ENCODE measurements at regions not wholly inside any gene's neighbourhood (a gene's known extent, or its start where the extent isn't known, plus 50 kb on each side); places are given as distances from the start of the nearest gene placed in this dataset.

DNA sequence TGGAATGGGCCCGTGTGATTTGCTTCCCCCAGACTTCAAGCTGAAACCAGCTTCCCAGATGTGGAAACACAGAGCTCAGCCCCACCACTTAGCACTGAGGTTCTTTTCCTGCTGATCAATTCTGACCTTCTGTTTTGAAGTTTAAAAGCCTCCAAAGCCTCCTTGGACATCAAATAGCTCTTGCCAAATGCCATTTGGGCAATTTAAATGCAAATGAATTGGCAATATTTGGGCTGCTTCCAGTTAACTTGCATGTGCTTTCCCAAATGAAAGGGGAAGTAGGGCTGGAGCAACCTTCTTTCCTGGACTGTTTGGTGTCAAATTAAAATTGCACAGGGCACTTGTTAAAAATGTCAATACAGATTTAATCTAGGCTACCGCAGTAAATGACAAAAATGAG lies 710.5 kb downstream of the TLR4 start:
- DNase-seq (ENCODE audit: low read depth in 3 of 3): no peak

DNA sequence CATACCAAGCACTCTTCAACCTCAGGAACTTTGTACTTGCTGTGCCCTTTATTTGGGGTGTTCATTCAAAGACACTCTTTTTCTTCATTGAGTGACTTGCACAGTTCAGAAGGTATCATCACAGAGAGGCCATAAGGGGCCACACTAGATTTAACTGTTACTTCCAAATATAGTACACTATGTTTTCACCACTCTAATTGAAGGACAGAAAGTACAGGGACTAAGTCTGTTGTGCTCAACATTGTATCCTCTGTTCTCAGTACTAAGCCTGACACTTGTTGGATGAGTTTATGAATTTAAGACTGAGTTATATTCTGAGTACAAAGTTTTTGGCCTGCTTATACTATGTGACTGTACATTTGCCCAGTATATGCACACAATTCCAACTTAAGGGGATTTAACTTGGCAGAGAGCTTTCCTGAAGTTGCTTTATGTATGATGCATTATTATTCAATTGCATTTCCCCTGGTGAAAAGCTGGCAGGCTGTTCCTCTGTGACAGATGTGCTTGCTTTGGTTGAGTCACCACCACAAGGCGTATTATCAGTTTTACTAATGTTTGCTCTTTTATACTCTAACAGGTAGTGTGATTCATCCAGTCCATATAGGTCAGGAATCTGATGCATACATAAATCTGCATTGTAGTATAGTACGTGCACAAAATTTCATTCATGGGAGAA lies 714.8 kb downstream of the TLR4 start:
- DNase-seq (ENCODE audit: low read depth in 3 of 3): no peak

DNA sequence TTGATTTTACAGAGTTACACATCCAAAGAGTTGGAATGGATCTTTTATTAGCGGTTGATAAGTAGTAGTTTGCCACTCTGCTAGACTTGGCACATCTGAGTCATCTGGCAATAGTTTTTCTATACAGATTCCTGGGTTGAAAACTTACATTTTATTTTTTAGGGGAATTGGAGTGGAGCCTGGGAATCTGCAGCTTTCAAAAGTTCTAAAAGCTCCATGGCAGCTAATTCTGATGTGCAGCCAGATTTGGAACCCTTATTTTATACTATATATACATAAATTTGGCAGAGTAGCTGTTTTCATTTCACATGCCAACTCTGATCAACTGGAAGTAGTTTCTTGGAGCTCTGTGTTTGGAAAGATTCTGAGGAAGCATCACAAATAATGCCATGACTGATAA lies 715.5 kb downstream of the TLR4 start:
- DNase-seq (ENCODE audit: low read depth in 3 of 3): no peak

DNA sequence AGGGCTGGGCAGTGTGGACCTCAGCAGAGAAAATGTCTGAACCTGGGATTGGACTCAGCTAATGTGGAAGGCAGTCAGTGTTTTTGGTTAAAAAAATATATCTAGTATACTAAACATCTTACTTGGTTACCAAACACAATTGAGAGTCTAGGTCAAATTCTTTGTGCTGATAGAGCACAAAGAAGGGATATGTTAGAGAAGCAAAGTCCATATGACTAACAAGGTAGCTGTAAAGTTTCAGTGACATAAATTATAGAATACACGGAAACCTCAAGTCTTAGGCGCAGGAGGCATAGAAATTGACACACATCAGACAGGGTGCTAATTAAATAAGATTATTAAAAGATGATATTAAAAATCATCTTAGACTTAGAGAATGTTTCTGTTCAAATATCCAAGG lies 718.3 kb downstream of the TLR4 start:
- no peak for DNase-seq (ENCODE audit: low read depth in 3 of 3)

DNA sequence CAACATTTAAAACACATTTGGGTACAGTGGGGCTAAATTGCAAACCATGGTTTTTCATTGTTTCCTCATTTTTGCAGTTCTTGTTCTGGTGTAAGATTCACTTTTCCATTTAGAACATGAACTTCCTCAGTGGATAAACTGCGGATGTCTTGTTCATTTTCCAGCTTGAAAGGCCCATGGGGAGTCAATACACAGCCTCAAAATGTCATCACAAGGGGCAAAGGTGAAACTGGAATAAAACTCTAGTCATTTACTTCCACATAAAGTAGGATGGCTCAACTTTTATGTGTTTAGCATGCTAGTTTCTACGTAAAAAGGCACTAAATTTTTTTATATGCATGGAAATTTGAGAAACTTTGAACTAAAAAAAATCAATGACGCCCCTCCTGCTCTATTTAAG lies 718.8 kb downstream of the TLR4 start:
- DNase-seq (ENCODE audit: low read depth in 3 of 3): no peak

DNA sequence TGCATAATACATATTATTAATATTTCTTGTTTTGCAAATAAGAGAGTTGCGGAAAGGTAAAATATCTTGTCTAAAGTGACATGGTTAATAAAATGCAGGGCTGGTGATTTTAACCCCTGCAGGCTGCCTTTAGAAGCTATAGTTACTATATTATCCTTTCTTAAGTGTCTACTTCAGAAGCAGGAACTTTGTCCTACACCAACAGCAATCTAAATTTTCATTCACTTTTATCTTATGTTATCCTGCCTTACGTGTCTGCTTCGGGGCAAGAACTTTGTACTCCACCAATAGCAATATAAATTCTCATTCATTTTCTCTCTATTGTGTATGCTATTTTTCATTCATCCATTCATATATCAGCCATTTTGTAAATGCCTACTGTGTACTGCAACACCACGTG lies 719.5 kb downstream of the TLR4 start:
- DNase-seq (ENCODE audit: low read depth in 3 of 3): no peak

DNA sequence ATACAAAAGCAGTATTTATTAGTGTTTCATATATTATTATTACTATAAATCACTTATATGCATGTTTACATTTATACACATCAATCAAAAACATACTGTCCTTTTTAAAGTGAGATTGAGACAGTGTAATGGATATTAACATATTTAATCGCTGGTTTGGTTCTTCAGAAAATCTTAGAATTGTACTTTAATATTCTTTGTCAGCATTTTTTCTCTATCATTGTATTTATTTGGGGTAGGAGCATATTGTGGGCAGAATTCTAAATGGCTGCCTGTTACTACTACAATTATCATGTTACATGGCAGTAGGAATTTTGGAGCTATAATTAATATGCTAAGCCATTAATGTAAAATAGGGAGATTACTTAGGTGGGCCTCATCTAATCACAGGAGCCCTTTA lies 722.6 kb downstream of the TLR4 start:
- no peak for DNase-seq (ENCODE audit: low read depth in 3 of 3)

DNA sequence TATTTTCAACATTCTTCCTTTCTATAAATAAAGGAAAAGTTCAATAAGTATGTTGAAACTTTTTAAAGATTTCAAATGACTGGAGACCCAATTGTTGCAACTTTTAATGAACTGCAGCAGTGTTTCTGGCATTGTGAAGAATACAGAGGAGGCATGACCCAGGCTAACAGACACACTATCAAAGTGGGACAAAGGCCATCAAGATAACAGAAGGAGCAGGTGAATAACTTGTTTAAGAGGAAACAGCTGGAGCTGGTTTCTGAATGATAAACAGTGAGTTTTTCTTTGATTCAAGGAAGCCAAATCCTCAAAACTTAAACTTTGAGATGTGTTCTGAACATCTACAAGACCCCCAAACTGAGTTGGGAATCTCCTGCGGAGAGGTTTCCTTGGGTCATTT lies 734.6 kb downstream of the TLR4 start:
- no peak for DNase-seq (ENCODE audit: low read depth in 3 of 3)

DNA sequence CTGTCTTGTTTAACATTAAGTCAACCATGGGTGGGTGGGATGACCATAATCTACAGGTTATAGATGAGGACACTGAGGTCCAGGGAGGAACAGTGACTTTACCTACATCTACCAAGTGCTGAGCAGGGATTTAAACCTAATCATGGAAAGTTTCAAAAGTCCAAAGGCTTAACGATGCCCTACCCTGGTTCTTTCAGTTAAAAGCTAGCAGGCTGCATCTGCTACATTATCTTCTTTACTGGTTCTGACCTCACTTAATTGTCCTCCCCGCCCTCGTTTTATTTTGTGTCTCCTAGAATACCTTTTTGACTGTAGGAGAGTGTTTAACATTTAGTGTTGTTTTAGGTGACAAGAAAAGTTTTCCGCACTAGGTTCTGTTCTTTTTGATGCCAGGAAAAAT lies 735.2 kb downstream of the TLR4 start:
- no peak for DNase-seq (ENCODE audit: low read depth in 3 of 3)

DNA sequence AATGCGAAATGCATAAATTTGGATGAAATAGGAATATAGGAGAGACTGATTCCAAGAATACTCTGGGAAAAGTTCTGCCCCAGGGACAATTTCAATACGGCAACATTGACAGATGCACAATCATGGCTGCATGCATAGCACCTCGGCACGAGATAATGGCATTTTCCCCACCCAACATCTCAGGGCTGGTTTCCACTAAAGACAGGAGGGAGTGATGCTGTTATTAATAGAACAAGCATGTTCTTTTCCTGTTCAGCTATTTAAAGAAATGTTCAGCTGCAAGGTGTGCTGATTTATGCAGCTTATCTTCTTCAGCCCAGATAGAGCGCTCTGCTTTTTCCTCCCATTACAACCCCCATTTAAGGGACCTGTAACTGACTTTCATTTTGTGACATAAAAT lies 740.2 kb downstream of the TLR4 start:
- no peak for DNase-seq (ENCODE audit: low read depth in 3 of 3)

DNA sequence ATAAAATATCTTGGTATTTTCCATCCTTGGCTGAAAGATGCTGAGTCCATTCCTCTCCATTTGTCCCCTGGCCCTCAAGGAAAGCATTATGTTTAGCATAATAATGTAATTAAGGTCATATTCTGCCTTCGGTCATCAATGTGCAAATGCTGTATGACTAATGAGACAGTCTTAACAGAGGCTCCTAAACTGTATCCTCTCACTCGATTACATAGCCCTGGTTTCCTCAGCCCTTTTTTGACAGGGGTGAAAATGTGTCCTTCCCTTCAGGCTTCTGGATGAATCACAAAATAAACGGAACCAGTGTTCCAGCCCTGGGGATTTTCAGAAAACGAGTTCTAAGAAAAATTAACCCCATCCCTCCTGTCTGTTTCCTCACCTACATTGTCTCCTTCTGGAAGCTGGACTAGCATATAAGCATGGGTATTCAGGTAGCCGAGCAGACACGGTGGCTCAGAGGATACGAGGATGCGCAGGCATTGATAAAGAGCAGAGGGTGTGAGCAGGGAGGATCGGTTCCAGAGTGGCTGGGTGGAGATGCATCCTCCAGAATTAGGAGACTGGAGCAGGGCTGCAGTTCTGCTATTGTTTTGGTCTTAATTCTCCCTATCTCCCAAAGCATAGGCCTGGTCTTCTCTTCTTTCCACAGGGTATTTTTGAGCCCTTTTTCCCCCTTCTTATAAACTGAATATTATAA lies 742.9 kb downstream of the TLR4 start:
- DNase-seq (ENCODE audit: low read depth in 3 of 3): no peak

DNA sequence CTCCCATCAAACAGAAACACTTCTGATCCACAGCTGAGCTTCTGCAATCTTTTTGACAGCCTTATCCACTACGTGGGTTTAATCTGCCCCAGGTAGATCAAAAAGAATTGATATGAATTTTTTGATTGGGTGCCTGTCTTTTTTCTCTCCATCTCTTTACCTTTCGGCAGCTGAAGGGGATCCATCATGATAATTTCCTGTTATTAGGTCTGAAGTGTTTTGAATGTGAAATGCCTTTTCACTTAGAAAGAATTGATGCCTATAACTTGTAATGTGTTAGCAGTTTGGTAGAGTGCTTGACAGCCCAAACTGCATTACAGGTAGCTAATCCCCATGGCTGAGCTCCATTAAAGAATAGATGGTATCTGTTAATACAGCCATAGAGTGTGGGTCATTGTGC lies 745.4 kb downstream of the TLR4 start:
- no peak for DNase-seq (ENCODE audit: low read depth in 3 of 3)

DNA sequence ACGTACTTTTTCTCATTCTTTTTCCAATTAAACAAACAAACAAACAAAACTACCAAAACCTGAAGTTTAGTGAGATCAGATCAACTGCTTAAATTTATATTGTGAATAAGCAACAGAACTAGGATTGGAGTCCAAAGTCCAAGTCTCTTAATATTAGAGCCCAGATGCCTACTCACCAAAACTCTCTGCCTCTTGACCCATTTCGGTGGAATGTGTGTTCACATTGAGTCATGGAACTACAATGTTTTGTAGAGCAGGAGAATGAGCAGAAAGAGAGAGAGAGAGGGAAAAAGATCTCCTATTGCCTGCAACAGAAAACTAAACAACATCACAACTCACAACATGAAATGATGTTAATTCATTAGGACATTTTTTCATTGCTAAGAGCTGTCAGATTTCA lies 751.1 kb downstream of the TLR4 start:
- no peak for DNase-seq (ENCODE audit: low read depth in 3 of 3)

DNA sequence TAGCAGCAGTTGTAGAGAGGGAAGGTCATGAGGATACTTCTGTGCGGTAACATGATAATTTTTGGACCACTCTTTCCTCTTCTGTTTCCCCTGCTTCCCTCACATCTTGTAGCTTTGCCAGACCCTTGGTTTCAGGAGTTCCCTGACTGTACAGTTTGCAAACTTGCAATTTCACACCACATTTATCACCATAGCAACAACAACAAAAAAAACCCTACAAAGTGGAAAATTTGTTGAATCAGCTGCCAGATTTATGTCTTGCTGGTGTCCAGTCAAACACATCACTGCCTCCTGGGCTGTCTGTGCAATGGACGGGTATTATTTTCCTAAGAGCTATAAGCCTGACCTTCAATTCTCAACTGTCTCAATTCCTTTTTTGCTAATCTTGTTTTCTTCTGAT lies 751.6 kb downstream of the TLR4 start:
- no peak for DNase-seq (ENCODE audit: low read depth in 3 of 3)

DNA sequence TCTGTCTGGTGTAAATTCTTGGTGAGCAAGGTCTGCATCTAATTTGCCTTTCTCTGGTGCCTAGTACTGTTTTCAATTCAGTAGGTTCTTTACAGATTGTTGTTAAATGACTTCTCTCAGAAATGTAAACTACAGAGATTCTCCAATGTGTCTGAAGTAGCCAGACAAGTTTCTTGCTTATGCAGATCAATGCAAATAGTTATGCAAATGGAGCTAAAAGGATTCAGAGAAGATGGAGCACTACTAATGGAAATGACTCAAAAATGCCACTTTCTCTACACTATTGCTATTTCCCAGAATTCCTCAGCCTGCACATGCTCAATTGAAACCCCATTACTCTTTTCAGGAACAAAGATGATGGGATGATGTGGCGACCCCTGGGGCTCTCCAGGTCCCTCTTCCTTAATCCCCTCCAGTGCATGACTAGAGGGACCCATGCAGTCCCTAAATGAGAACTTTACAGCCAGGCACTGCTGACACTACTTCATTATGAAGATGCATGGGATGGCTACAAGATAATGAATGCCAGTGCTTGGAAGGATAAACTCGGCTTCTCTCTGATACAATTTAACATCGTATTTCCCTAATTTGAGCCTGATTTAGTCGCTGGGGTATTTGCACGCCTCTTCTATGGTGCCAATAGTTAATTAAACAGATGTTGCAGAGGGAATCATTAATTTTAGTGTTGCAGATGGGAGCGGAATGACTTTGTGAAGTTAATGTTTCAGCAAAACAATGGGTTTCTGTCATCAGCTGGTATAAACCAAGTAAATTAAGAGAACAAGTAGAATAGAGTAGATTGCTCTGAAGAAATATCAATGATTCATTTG lies 753.2 kb downstream of the TLR4 start:
- DNase-seq (ENCODE audit: low read depth in 3 of 3): no peak

DNA sequence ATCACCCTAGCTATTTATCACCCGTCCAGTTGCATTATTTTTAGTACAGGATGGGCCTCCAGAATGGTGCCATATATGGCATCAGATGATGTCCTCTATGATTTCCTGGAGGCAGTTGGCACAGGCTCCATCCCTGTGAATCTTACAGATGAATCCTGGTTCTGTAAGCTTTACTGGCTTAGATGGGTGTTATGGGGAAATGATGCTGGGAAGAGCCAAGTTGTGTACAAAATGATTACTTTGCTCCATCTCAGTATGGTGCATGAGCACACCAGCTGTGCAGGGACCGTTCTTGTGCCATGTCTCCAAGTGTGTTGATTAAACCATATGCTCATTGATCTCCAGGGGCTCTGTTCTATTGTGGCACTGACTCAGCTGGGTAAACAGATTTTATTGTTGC lies 755.7 kb downstream of the TLR4 start:
- DNase-seq (ENCODE audit: low read depth in 3 of 3): no peak

DNA sequence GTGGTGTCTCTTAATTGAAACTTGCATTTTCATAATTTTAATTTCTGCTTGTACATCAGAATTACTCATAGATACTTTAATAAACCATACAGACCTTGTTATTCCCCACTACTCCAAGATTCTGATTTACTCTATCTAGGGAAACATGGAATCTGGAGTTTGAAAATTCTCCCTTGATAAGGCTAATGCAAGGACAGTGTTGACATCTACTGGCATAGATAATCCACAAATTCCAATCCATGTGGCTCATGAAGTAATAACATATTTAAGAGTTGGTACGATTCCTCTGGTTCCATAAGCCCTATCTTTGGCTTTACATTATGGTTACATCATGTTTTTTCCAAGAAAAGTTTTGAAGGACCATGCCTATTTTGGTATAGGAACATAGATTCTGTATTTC lies 759.2 kb downstream of the TLR4 start:
- DNase-seq (ENCODE audit: low read depth in 3 of 3): no peak

DNA sequence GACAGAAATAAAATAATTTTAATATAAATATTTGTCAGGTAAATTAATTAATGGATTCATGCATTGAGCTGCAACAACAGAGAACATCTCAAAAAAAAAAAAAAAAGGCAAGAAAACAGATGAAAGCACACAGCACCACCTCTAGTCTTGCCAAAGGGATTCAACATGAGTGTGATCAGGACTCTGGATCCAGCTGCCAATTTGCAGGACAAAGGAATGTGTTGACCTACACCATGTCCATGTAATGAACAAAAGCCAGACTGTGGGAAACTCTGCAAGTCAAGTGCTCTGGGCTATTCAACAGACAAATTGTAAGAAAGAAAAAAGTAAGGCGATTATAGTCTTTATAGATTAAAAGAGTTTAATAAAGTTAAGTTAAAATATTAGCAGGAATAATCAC lies 769.3 kb downstream of the TLR4 start:
- no peak for DNase-seq (ENCODE audit: low read depth in 3 of 3)

DNA sequence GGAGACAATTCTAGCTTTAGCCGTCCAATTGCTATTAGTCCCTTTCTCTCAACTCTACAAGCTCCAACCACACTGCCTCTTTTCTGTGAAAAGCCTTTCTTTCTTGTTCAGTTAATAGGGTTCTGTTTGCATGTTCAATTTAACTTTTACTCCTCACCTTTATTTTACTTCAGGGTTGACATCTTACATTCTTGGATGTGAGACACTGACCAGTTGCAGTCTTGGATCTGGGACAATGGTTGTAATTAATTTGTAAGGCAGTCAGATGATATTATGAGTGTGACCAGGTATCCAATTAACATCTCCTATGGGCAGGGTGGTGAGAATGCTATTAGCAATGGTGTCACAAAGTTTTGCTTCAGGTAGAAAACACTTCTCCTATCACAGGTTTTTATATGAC lies 774.5 kb downstream of the TLR4 start:
- DNase-seq (ENCODE audit: low read depth in 3 of 3): no peak

DNA sequence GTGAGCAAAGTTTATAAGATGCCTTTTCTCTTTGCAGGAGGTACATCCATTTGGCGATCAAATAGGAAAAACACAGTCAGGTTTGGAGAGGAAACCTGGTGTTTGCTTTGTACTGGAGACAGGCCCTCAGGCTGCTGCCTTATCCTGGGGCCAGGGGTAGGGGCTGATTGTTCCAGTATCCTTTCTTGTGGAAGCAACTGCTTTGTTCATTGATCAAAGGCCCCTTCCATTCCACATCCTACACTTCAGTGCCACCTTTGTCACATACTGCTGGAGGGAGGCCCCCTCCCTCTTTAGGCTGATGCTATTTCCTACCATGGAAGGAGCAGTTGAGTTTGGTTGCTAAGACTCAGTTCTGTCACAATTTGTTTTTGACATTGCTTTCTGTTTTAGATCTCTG lies 778.1 kb downstream of the TLR4 start:
- DNase-seq (ENCODE audit: low read depth in 3 of 3): no peak

DNA sequence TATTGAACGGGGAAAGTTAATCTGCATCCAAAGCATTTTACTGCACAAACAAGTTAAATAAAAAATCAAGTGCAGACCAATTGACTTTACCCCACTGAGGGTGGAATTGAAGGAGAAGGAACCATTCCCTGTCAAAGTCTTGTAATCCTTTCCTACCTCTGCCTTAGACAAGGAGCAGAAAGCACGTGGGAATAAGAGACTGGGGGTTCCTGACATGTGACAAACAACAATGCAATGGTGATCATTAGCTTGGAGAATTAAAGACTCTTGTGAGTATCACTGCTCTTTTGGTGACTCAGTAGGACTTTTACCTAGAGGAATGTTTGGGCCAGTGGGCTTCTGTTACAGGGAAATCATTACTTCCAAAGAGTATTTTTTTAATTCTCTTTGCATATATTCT lies 779.5 kb downstream of the TLR4 start:
- no peak for DNase-seq (ENCODE audit: low read depth in 3 of 3)

DNA sequence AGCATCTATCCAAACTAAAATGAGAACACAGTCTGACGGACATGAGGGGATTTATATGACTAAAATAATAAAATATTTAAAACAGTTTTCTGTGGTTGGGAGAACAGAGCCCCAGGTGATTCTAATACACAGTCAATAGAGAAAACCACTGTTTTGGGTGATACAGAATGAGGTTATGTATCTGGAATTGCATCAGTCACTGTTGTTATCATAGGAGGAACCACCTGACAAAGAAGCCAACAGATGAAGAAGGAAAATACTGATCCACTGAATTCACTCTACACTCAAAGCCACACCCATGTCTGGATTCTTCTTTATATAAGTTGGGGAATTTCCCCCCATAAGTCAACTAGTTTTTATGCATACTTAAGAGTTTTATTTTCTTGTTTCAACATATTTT lies 799.0 kb downstream of the TLR4 start:
- DNase-seq (ENCODE audit: low read depth in 3 of 3): no peak

DNA sequence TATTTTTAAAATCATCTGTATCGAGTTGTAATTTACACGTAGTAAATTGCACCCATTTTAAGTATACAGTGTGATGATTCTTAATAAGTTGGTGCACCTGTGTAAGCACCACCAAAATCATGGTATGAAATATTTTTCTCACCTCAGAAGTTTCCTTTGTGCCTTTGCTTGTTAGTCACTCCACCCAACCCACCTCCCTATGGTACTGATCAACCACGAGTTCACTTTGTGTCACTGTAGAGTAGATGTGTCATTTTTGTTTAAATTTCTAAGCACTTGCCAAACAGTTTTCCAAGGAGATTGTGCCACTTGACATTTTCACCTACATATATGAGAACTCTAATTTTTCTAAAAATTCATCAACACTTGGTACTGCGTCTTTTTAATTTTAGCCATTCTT lies 806.5 kb downstream of the TLR4 start:
- no peak for DNase-seq (ENCODE audit: low read depth in 3 of 3)
